ENCODE measurements at regions not wholly inside any gene's neighbourhood (a gene's known extent, or its start where the extent isn't known, plus 50 kb on each side); places are given as distances from the start of the nearest gene placed in this dataset.
"Not testable (repeated sequence)": the region's sequence is repeated elsewhere in the genome, so short reads cannot be mapped to it uniquely, and the experiment has no call there.

GRCh38 chr17:62131271-62131670 is 66.2 kb upstream of the MED13 start:
- in situ Hi-C loops (cut with HindIII; ENCODE audit: extremely low pct_ligation_motif_present, low pct_unique_long_range_greater_than_20kb); H4K20me1 ChIP-seq (ENCODE audit: insufficient read depth, low read length); H3K36me3 ChIP-seq (replicated peaks in 1 of 2; ENCODE audit: control insufficient read depth in 1 of 2, insufficient read depth in 2 of 2, low read length in 2 of 2); H3K4me2 ChIP-seq (ENCODE audit: low read depth, low read length); H3K4me1 ChIP-seq (ENCODE audit: insufficient read depth, low read length); H3K9me3 ChIP-seq (ENCODE audit: low read length); H3K27ac ChIP-seq (ENCODE audit: extremely low read length, insufficient read depth, low read length); BruUV-seq (replicated peaks); POLR2A ChIA-PET; H3K79me2 ChIP-seq (ENCODE audit: insufficient read depth, low read length); DNase-seq (ENCODE audit: low spot score); H3K27me3 ChIP-seq (ENCODE audit: control insufficient read depth in 1 of 2, insufficient read depth in 2 of 2, low read length in 2 of 2); H2AFZ ChIP-seq (ENCODE audit: low read length); FAIRE-seq; CTCF ChIA-PET (ENCODE audit: low intra/inter-chr PET ratio, low total read pairs); H3K9ac ChIP-seq (ENCODE audit: insufficient read depth, low read depth, low read length); intact Hi-C loops (cut with micrococcal nuclease; ENCODE audit: unreplicated experiment); ATAC-seq; H3K4me3 ChIP-seq (replicated peaks in 1 of 3; ENCODE audit: insufficient read depth in 1 of 3, low read depth in 2 of 3, low read length in 3 of 3): not testable (repeated sequence)
- WGBS (ENCODE audit: low lambda C conversion rate) = 85% methylated on average over 6 of the region's 6 CpGs

- H4K20me1 ChIP-seq (ENCODE audit: insufficient read depth, low read length) = no peaks in the 10 kb centered on the region
- no peak overlapping the region for H3K27ac ChIP-seq (ENCODE audit: extremely low read length, insufficient read depth, low read length)
- no peaks in the 10 kb centered on the region for H3K79me2 ChIP-seq (ENCODE audit: insufficient read depth, low read length)
- intact Hi-C loops (cut with micrococcal nuclease; ENCODE audit: unreplicated experiment) (no loop called here), in situ Hi-C loops (cut with HindIII; ENCODE audit: extremely low pct_ligation_motif_present, low pct_unique_long_range_greater_than_20kb) (no loop called here)
- TF ChIP-seq SNAPC2 (CRISPR knock-in tag; IDR thresholded peaks at IDR 0.05) = no peak
- TF ChIP-seq ZNF138 (CRISPR knock-in tag; IDR thresholded peaks at IDR 0.05; ENCODE audit: low read depth) = no peak
- no peak for TF ChIP-seq ZNF24 (IDR thresholded peaks at IDR 0.05)
- TF ChIP-seq FOXO1 (CRISPR knock-in tag; IDR thresholded peaks at IDR 0.05) = no peak
- no peak for TF ChIP-seq IRF1 (CRISPR knock-in tag; IDR thresholded peaks at IDR 0.05; ENCODE audit: low read depth)
- TF ChIP-seq ZNF136 (CRISPR knock-in tag; IDR thresholded peaks at IDR 0.05; ENCODE audit: low read depth) = no peak
- no peak for TF ChIP-seq SATB2 (CRISPR knock-in tag; IDR thresholded peaks at IDR 0.05)
- TF ChIP-seq ZNF782 (CRISPR knock-in tag; IDR thresholded peaks at IDR 0.05; ENCODE audit: borderline replicate concordance) = no peak
- no peak for TF ChIP-seq PRPF4 (IDR thresholded peaks at IDR 0.05; ENCODE audit: low read depth, low read length, poor library complexity, severe bottlenecking)
- no peak for TF ChIP-seq GABPA (IDR thresholded peaks at IDR 0.05; ENCODE audit: low read depth, low read length)
- no peak for TF ChIP-seq GABPA (CRISPR knock-in tag; IDR thresholded peaks at IDR 0.05; ENCODE audit: low read depth)
- TF ChIP-seq ATF7-NPFF (CRISPR knock-in tag; IDR thresholded peaks at IDR 0.05; ENCODE audit: low read depth) = no peak
- no peak for TF ChIP-seq RFX1 (IDR thresholded peaks at IDR 0.05)
- TF ChIP-seq ZKSCAN1 (IDR thresholded peaks at IDR 0.05; ENCODE audit: low read length) = no peak
- no peak for TF ChIP-seq HINFP (CRISPR knock-in tag; IDR thresholded peaks at IDR 0.05; ENCODE audit: low read depth)
- no peak for TF ChIP-seq MTF2 (CRISPR knock-in tag; IDR thresholded peaks at IDR 0.05; ENCODE audit: borderline replicate concordance)
- no peak for TF ChIP-seq ZNF773 (CRISPR knock-in tag; IDR thresholded peaks at IDR 0.05; ENCODE audit: borderline replicate concordance)
- no peak for TF ChIP-seq DR1 (CRISPR knock-in tag; IDR thresholded peaks at IDR 0.05)
- TF ChIP-seq NCOA1 (CRISPR knock-in tag; IDR thresholded peaks at IDR 0.05) = no peak
- POLR2A ChIA-PET = no interaction called here
- no peaks in the 10 kb centered on the region for H3K36me3 ChIP-seq (replicated peaks in 1 of 2; ENCODE audit: control insufficient read depth in 1 of 2, insufficient read depth in 2 of 2, low read length in 2 of 2)
- 91% methylated on average over 1 of the region's 1 CpG for WGBS (ENCODE audit: low lambda C conversion rate)
- FAIRE-seq (no peak), DNase-seq (ENCODE audit: low spot score) (no peak), ATAC-seq (no peak)
- no peak overlapping the region for H2AFZ ChIP-seq (ENCODE audit: low read length)
- H3K9ac ChIP-seq (ENCODE audit: insufficient read depth, low read depth, low read length) = no peak overlapping the region
- H3K4me2 ChIP-seq (ENCODE audit: low read depth, low read length) = no peak overlapping the region
- peaks cover 7% of the 10 kb centered on the region; the same call in 1 of the 2 replicates for H3K4me1 ChIP-seq (ENCODE audit: insufficient read depth, low read length)
- H3K27me3 ChIP-seq (ENCODE audit: control insufficient read depth in 1 of 2, insufficient read depth in 2 of 2, low read length in 2 of 2) = no peaks in the 10 kb centered on the region
- CTCF ChIA-PET (ENCODE audit: low intra/inter-chr PET ratio, low total read pairs) = no interaction called here
- BruUV-seq (replicated peaks) = no TSS peak
- no peak overlapping the region for H3K4me3 ChIP-seq (replicated peaks in 1 of 3; ENCODE audit: insufficient read depth in 1 of 3, low read depth in 2 of 3, low read length in 3 of 3)
- no peaks in the 10 kb centered on the region for H3K9me3 ChIP-seq (ENCODE audit: low read length)
These were observed 65.7 kb upstream of the MED13 start for GRCh38 chr17:62130739-62131138.

Measured in HepG2 (cell line).